ENCODE measurements at regions not wholly inside any gene's neighbourhood (a gene's known extent, or its start where the extent isn't known, plus 50 kb on each side); places are given as distances from the start of the nearest gene placed in this dataset.
A peak's percentile ranks its signal among the peaks of the same experiment; 100 is the strongest.

- no peak overlapping the region for H3K4me3 ChIP-seq (ENCODE audit: low read depth, low read length)
- no peak for TF ChIP-seq CTCF (IDR thresholded peaks at IDR 0.05; ENCODE audit: low read depth, low read length, missing control alignments)
- no peak for DNase-seq (ENCODE audit: low read depth)
Measured at GRCh38 chr1:112322983-112323678, 72.9 kb upstream of the CTTNBP2NL start.

- DNase-seq (ENCODE audit: low read depth) = no peak
- no peak overlapping the region for H3K4me3 ChIP-seq (ENCODE audit: low read depth, low read length)
- no peak for TF ChIP-seq CTCF (IDR thresholded peaks at IDR 0.05; ENCODE audit: low read depth, low read length, missing control alignments)
Measured at GRCh38 chr1:112325504-112325903, 70.5 kb upstream of the CTTNBP2NL start.

- no peak overlapping the region for H3K4me3 ChIP-seq (ENCODE audit: low read depth, low read length)
- TF ChIP-seq CTCF (IDR thresholded peaks at IDR 0.05; ENCODE audit: low read depth, low read length, missing control alignments) = no peak
- no peak for DNase-seq (ENCODE audit: low read depth)
Measured at GRCh38 chr1:112328600-112328999, 67.4 kb upstream of the CTTNBP2NL start.

- no peak for DNase-seq (ENCODE audit: low read depth)
- no peak overlapping the region for H3K4me3 ChIP-seq (ENCODE audit: low read depth, low read length)
- TF ChIP-seq CTCF (IDR thresholded peaks at IDR 0.05; ENCODE audit: low read depth, low read length, missing control alignments) = no peak
Measured at GRCh38 chr1:112332176-112333150, 63.6 kb upstream of the CTTNBP2NL start.

- no peak for DNase-seq (ENCODE audit: low read depth)
- no peak for TF ChIP-seq CTCF (IDR thresholded peaks at IDR 0.05; ENCODE audit: low read depth, low read length, missing control alignments)
- no peak overlapping the region for H3K4me3 ChIP-seq (ENCODE audit: low read depth, low read length)
Measured at GRCh38 chr1:112335351-112335750, 60.7 kb upstream of the CTTNBP2NL start.

GRCh38 chr1:112337028-112337531 lies 58.9 kb upstream of the CTTNBP2NL start:
- peak; percentile 73 for TF ChIP-seq CTCF (IDR thresholded peaks at IDR 0.05; ENCODE audit: low read depth, low read length, missing control alignments)
- no peak for DNase-seq (ENCODE audit: low read depth)
- no peak overlapping the region for H3K4me3 ChIP-seq (ENCODE audit: low read depth, low read length)
